22Rv1 (cell line): ENCODE measurements at regions not wholly inside any gene's neighbourhood (a gene's known extent, or its start where the extent isn't known, plus 50 kb on each side); places are given as distances from the start of the nearest gene placed in this dataset.

Experiments used
- ZFX ChIP-seq: fragments of 450-650 bp; IDR thresholded peaks from 2 replicates; pipeline ENCODE4 v1.6.1; 2017; ENCODE audit warnings: antibody characterized with exemption, borderline replicate concordance
- TF ChIP-seq, protein P1 (sequence below): fragments of 450-650 bp; IDR thresholded peaks from 2 replicates; pipeline ENCODE4 v1.5.1; 2017; ENCODE audit warnings: mild to moderate bottlenecking

DNA sequence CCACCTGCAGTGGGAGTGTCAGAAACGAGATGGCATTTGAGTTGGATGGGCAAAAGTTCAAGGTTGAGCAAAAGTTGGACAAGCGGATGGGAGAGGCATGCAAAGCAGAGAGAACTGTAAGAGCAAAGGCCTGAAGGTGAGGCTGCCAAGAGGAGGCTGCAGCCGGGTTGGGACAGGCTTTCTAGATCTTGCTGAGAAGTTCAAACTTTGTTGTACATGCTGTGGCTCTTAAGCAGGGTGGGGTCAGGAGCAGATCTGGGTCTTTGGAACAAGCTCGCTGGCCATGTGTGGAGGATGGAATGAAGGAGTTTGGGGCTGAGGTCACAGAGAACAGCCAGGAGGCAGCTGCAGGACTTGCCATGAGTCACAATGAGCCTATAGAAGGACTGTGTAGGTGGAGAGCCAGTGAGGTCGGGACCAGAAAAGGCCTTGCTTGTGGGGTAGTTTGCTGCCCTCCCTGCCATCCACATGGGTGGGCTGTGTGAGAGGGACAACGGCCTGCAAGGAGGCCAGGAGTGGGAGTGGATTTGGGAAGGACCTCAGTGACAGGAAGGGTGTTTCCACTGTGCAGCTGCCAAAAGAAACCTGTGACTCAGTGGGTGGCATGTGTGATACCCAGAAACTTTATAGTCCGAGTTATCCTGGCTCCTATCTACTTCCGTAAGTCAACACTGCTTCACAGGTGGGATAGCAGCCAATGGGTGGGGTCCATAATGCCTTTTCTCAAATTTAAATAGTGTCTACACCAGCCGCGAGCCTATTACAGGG is 210.4 kb downstream of the MID1IP1 start:
- TF ChIP-seq, protein P1, sequence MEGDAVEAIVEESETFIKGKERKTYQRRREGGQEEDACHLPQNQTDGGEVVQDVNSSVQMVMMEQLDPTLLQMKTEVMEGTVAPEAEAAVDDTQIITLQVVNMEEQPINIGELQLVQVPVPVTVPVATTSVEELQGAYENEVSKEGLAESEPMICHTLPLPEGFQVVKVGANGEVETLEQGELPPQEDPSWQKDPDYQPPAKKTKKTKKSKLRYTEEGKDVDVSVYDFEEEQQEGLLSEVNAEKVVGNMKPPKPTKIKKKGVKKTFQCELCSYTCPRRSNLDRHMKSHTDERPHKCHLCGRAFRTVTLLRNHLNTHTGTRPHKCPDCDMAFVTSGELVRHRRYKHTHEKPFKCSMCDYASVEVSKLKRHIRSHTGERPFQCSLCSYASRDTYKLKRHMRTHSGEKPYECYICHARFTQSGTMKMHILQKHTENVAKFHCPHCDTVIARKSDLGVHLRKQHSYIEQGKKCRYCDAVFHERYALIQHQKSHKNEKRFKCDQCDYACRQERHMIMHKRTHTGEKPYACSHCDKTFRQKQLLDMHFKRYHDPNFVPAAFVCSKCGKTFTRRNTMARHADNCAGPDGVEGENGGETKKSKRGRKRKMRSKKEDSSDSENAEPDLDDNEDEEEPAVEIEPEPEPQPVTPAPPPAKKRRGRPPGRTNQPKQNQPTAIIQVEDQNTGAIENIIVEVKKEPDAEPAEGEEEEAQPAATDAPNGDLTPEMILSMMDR, result no peak
- TF ChIP-seq ZFX, result no peak
